HG03520 (cell line): ENCODE measurements at regions not wholly inside any gene's neighbourhood (a gene's known extent, or its start where the extent isn't known, plus 50 kb on each side); places are given as distances from the start of the nearest gene placed in this dataset.

ENCODE experiments used
- ATAC-seq: cut with Tn5 transposase; IDR thresholded peaks from one replicate; pipeline ENCODE4 v1.9.1; 2021; ENCODE audit warnings: mild to moderate bottlenecking, moderate library complexity; ENCODE audit not compliant: unreplicated experiment

DNA sequence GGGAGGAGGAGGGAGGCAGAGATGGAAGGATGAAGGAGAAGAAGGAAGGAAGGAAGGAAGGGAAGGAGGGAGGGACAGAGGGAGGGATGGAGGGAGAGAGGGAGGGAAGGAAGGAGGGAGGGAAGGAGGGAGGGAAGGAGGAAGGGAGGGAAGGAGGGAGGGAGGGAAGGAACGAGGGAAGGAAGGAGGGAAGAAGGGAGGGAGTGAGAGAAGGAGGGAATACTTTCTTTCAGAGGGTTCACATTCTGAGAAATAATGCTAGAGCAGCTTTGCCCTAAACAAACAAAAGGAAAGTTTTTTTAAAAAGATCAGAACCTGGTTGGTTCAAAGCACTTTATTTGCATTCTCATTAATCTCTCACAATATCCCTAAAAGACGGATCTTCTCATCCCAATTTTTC, 96.1 kb upstream of the NXT1 start:
- ATAC-seq: no peak

DNA sequence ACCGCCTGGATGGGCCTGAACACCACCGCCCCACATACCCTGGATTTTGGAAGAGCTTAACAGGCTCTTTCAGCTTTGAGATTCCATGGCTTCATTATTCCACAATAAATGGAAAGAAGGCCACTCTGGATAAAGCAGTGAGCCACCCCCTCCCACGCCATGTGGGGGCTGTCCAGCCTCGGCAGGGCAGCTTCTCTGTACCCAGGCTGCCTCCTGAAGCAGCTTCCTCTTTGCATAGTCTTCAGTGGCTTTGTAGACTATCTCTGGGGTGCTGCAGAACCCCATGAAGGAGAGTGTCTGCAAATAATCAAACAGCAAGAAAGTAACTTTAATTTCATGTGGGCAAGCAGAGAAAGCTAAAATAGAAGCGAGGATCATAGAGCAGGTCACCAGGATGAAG, 96.6 kb upstream of the NXT1 start:
- no peak for ATAC-seq

DNA sequence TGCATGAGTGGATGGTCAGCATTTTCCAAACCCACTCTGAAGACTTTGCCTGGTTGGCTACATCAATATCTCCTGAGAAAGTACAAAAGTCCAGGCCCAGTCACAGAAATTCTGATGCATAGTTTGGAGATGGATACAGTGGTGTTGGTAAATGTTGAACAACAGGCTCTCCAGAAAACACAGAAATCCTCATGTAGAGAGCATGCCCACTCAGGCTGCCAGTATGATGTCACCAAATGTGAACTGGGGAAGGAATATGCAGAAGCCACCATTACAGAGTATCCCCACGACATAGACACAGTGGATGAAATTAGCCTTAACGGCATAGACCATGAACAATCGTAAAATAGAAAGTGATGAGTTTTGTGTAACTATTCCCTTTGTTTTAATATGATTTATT, 97.1 kb upstream of the NXT1 start:
- ATAC-seq: no peak

DNA sequence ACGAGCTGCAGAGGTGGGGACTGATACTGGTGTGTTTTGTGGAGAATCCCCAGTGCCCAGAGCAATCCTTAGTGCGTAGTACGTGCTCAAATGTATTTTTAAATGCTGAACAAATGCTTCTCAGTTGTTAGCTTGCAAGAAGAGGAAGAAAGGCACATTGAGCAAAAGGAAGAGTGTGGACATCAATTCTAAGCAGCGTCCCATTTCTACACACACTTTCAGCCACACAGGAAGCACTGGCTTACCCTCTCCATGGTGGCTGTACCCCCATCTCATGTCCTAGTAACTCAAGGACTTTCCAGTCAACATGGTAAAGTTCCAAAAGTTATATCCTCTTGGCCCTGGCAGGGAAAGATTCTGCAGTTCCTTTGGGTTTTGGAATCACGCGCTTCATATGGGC, 98.8 kb upstream of the NXT1 start:
- ATAC-seq: no peak

DNA sequence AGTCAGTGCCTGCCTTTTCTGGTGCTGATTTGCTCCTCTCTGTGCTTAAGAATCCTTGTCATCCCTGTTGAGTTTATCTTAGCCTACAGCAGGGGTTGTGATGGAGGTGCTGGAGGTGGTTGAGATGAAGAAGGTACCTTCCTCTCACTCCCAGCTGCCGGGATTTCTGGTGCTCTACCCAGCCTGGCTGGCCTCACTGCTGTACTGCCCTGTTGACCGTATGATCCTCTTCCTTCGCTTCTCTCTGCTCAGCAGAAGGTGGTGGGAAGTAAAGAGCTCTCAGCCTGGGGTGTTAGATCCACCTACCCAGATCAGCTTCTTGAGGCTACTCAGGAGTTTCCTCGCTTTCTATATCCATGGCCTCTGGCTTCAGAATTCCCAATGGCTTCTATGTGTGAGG, 101.0 kb upstream of the NXT1 start:
- ATAC-seq: no peak

DNA sequence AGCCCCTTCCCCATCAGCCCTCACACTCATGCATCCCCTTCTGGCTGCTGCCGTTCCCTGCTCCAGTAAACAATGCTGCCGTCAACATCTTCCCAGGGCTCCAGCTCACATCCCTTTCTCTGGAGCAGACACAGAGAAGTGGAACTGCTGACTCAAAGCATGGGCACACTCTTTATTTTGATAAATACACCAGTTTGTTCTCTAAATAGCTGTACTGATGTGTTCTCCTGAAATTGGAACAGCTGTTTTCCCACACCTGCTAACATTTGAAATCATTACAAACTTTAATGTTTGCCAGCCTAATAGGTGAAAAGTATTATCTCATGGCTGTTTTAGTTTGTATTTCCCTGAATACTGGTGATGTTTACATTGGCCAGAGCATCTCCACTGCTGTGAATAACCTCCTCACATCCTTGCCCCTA, 102.1 kb upstream of the NXT1 start:
- ATAC-seq: no peak

DNA sequence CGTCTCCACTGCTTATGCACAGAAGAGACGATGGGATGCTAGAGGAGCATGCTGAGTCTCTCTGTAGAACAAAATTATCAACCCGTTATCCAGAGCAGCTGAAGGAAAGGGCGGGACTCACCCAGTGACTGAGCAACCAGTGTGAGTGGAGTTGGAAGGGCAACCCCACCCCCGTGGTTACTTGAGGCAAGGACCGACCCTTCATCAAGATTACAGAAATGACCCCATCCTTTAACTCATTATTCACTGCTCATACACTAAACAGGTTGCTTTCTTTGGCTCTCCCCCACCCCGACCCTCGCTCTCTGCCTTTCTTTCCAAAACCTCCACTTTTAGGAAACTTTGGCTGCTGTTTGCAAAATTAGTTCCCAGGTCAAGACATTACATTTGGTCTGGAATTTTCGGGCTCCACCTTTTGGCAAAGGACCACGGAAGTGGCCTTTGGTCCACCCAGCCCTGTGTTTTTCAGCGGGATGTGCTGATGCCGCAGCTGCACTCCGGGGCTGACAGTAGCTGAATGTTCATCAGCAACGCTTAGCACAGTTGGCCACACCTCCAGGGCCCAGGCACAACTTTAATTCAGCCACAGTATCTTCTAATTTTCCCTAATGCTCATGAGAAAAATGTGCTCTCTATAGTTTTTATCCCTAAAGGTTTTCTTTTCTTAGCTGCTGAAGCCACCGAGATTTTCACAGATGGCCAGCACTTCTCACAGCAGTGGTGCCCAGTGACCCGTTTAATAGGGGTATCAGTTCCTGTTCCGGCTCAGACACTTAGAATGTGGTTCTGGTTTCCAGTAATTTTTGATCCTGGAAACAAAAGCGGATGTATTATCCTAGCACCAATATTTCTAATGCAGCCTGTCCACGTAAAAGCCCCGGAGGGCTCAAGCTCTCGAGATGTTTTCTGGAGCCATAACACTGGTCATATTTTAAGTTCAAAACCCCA, 103.6 kb upstream of the NXT1 start:
- no peak for ATAC-seq

DNA sequence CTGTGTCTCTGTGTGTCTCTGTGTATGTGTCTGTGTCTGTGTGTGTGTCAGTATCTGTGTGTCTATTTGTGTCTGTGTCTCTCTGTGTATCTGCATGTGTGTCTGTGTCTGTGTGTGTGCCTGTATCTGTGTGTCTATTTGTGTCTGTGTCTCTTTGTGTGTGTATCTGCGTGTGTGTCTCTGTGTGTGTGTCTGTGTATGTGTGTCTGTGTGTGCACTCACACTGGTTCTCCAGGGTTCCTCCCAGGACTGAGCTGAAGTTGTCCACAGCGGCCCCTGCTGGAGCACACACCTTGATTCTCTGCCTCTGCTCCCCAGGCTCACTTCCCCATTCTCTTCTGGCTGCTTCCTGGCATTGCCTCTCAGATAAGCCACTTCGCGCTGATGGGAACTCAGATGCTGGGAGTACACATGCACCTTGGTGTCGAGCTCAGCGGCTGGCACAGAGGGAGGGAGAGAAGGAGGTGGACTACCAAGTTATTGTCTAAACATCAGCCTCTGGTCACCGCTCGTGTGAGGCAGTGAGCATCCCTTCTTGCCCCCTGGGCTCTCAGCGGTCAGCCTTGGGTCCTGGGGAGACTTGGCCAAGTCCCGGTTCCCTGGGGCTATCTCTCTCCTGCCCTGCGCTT, 104.9 kb upstream of the NXT1 start:
- ATAC-seq: peak; percentile 85

DNA sequence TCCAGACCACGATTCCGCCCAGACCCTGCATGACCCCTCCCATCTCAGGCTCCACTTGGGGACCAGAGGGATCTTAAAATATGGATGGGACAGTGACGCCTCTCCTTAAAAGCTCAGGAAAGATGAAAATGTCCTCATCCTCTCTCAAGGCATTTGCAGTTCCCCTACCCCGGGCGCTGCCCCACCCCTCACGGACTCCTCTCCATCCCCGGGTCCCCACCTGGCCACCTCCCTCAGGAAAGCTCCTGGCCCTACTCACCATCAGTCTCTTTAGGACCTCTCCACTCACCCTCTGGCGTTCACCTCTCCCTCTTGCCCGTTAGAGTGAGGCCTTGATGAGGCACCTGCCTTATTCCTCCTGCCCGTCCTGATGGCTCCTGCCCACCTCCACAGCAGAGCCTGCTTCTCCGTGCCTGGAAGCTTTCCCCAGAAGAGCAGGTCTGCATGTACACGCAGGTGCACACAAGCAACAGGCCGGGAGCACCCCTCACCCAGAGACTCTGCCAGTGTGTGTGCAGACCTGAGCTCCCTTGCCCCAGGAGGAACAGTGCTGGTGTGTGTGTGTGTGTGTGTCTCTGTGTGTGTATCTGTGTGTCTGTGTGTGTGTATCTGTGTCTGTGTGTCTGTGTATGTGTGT, 105.6 kb upstream of the NXT1 start:
- ATAC-seq: no peak

DNA sequence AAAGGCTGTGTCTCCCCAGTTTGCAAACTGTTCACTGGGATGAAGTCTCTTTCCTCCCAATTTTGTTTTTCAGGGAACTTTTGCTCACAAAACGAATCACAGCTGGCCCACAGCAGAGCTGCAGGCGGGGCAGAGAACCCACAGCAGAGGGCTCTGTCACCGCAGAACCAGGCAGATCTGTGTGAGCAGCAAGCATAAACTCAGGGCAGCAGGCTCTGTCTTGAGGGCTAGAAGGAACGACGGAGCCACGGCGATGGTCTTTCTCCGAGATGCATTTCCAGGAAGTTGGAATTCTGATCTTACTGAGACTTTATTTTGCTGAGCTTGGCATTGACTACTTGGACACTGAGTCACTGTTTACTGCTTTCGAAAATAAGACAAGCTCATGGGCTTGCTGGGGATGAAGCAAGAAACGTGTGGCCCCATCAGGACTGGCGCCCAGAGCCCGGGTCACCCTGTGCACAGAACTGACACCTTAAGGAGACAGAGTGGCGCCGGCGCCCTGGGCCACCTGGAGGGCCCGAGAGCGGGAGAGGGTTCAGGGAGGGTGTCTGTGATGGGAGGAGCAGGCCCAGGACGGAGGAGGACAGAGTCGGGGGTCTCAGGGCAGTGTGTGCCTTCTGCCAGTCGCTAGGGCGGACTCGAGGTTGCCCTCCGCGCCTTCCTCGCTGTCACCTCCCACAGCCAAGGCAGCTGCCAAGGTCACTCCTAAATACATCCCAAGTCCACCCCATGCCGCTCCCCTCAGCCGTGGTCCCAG, 106.3 kb upstream of the NXT1 start:
- ATAC-seq: no peak

DNA sequence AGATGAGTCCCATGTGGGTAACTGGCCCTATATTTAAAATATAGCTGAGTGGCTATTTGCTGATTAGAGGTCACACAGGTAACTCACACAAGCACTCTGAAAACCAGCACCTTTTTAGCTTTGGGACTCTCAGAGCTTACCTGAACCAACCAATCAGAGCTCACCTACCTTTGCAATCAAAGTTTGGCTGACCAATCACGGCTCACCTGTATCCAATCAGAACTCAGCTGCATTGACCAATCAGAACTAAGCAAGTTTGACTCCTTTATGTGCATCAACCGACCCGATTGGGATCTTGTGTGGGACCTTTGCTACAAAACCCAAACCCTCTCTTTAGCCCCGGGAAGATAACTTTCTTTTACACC, 106.8 kb upstream of the NXT1 start:
- no peak for ATAC-seq

DNA sequence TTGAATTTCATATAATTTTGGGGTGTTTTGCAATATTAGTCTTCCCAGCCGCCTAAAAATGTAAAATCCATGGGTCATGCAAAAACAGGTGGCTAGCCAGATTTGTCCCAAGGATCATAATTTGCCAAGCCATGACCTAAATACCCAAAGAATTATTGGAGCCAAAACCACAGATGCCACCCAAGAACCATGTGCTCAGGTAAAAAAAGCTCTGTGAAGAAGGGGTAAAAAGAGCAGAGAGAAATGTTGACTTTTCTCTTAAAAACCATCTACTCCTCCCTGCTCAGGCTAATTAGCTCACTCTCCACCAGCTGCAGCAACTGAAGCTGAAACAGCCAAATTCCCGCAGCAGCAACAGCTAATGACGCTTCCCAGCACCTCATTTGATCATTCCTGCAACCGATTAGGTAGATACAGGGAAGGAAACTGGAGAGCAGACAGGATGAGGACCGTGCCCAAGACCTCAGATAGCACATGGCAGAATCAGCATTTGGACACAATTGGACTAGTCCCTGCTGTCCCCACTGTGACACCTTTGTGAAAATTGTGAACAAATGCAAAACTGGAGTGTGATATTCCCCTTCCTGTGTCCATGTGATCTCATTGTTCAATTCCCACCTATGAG, 107.9 kb upstream of the NXT1 start:
- no peak for ATAC-seq

DNA sequence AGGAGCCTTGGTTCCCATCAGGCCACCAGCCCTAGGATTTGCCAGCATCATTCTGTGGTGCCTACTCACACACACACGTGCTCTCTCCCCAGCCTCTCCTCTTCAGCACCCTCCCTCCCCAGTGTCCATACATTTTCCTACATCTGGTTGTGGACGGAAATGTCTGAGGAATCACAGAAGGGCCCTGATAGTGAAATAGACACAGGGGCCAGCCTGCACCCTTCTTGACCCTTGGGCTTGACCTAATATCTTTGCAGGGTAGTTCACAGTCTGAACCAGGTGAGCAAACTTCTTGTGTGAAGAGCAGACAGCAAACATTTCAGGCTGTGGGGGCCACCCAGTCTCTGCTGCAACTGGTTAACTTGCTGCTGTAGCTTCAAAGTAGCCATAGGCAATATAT, 108.5 kb upstream of the NXT1 start:
- ATAC-seq: no peak

DNA sequence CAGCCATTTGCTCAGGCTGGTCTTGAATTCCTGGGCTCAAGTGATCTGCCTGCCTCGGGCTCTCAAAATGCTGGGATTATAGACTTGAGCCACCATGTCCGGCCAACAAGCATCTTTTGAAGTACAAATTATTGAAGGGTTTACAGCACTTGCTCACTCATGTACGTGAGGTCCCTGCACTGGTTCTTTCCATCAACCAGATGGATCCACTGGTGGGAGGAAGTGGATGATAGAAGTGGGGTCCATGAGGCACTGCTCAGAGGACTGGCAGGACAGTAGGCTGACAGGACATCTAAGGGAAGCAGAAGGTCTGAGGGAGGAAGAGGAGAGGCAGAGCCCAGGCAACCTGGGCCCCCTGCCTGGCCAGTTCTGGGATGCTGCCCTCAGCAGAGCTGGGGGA, 109.2 kb upstream of the NXT1 start:
- ATAC-seq: no peak

DNA sequence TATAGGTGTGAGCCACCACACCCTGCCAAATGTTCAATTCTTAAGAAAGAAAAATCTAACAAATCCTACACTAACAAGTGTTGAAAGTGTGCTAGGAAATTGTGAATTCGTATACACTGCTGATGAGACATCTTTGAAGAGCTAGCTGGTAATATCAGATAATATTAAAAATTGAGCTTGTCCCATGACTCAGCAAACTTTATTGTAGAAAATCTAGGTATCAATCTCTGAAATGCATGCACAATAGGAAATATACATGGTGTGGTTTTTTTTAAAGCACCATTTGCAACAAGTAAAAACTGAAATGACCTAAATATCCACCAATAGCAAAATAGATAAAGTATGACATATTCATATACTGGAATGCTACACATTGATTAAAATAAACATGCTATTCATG, 110.1 kb upstream of the NXT1 start:
- ATAC-seq: no peak

DNA sequence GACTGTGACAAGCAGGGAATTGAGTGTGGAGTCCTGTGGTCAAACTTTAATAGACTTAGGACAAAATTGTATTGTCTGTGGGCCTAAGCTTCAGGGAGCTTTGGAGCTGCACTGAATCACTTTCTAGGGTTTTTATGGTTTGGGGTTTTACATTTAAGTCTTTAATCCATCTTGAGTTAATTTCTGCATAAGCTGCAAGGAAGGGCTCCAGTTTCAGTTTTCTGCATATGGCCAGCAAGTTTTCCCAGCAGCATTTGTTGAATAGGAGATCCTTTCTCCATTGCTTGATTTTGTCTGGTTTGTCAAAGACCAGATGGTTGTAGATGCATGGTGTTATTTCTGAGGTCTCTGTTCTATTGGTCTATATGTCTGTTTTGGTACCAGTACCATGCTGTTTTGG, 113.4 kb upstream of the NXT1 start:
- ATAC-seq: no peak

DNA sequence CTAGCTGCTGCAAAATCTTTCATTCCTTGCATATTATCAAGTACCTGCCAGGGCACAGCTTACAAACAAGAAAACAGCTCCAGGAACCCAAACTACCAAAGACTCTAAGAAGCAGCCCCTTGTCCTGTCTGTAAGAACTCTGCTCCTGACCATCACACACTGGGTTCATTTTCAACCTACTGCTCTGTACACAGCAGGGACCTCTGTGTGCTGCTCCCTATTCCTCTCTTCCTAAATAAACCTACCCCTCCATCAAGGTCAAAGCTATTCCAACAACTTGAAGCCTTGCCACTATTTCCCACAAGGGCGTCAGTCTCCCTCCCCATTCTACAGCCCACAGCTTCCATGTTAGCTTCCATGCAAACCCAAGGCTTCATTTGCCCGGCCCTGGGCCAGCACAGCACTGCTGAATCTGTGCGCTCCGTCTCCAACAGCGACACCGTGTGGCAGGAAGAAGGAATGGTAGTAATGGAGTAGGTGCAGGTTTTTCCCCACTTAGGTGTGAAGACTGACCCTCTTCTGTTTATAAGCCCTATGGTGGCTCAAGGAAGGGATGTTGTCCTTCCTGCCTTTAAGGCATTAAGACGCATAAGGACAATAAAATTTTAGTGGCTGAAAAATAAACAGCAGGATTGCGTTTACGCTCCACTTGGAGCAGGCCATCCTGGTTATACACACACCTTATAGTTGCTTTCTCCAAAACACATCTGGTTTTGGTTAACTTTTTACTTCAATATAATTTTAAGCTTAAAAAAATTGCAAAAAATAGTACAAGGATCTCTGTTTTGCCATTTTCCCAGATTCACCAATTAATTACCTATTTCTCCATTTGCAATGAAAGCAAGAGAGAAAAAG, 115.2 kb upstream of the NXT1 start:
- no peak for ATAC-seq

DNA sequence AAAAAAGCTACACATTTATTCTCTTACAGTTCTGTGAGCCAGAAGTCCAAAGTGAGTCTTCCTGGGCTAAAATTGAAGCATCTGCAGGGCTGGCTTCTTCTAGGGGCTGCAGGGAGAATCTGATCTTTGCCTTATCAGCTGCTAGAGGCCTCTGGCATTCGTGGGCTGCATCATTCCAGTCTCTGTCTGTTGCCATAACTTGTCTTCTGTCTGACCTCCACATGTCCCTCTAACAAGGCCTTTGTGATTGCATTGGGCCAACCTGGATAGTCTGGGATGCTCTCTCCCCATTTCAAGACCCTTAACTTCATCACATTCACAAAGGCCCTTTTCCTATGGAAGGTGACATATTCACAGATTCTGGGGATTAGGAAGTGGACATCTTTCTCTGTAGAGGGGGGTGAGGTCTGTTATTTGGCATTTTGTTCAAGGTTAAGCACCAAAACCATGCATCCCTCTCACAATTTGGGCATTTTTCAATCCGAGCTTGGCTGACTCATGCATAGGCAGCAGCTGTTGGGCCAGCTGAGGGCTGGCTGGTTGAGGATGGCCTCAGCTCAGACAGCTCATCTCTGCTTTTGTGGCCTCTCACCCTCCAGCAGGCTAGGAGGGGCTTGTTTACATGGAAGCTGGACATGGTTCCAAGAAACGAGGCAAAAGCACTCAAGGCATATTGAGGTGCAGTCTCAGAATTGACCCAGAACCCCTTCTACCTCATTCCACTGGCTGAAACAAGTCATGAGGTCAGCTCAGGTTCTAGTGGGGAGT, 116.1 kb upstream of the NXT1 start:
- ATAC-seq: no peak

DNA sequence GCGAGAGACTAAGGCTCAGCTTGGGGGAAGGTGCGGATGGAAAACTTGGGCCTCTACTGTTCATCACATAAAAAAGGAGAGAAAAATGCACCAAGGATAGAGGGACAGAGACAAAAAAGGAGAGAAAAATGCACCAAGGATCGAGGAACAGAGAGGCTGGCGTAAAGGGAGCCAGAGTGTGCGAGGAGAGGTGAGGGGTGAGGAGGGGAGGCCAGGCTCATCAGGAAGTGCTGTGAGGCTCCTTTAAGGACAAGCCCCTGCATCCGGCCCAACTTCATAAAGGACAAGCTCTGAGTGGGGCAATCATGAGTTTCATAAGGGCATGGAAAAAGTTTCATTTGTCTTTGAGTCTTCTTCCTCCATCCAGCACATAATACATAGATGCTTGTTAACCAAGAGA, 117.2 kb upstream of the NXT1 start:
- ATAC-seq: no peak
